ENCODE measurements at regions not wholly inside any gene's neighbourhood (a gene's known extent, or its start where the extent isn't known, plus 50 kb on each side); places are given as distances from the start of the nearest gene placed in this dataset.
"Not testable (repeated sequence)": the region's sequence is repeated elsewhere in the genome, so short reads cannot be mapped to it uniquely, and the experiment has no call there.

GRCh38 chr16:76716251-76716650, 439.1 kb downstream of the CNTNAP4 start:
- DNase-seq (ENCODE audit: low spot score), result not testable (repeated sequence)

- DNase-seq (ENCODE audit: low spot score), result no peak
Observed at GRCh38 chr16:76724181-76724580, 447.0 kb downstream of the CNTNAP4 start.

- no peak for DNase-seq (ENCODE audit: low spot score)
Observed at GRCh38 chr16:76729525-76729924, 452.3 kb downstream of the CNTNAP4 start.

GRCh38 chr16:76732894-76733293, 455.7 kb downstream of the CNTNAP4 start:
- no peak for DNase-seq (ENCODE audit: low spot score)

GRCh38 chr16:76741623-76742022, 449.4 kb upstream of the MON1B start:
- DNase-seq (ENCODE audit: low spot score), result no peak

- no peak for DNase-seq (ENCODE audit: low spot score)
Observed at GRCh38 chr16:76748461-76749348, 442.3 kb upstream of the MON1B start.

- DNase-seq (ENCODE audit: low spot score), result no peak
Observed at GRCh38 chr16:76749780-76750375, 441.1 kb upstream of the MON1B start.

- no peak for DNase-seq (ENCODE audit: low spot score)
Observed at GRCh38 chr16:76755496-76755895, 435.5 kb upstream of the MON1B start.

GRCh38 chr16:76756423-76756822, 434.6 kb upstream of the MON1B start:
- no peak for DNase-seq (ENCODE audit: low spot score)

GRCh38 chr16:76756951-76757350, 434.0 kb upstream of the MON1B start:
- DNase-seq (ENCODE audit: low spot score), result no peak

- DNase-seq (ENCODE audit: low spot score), result no peak
Observed at GRCh38 chr16:76766538-76766937, 424.5 kb upstream of the MON1B start.

GRCh38 chr16:76768316-76768715, 422.7 kb upstream of the MON1B start:
- DNase-seq (ENCODE audit: low spot score), result no peak

GRCh38 chr16:76768948-76769347, 422.0 kb upstream of the MON1B start:
- DNase-seq (ENCODE audit: low spot score), result no peak

GRCh38 chr16:76771216-76771615, 419.8 kb upstream of the MON1B start:
- no peak for DNase-seq (ENCODE audit: low spot score)

- DNase-seq (ENCODE audit: low spot score), result no peak
Observed at GRCh38 chr16:76777721-76778465, 413.1 kb upstream of the MON1B start.

GRCh38 chr16:76780556-76780955, 410.4 kb upstream of the MON1B start:
- no peak for DNase-seq (ENCODE audit: low spot score)

GRCh38 chr16:76784530-76784929, 406.5 kb upstream of the MON1B start:
- DNase-seq (ENCODE audit: low spot score), result no peak

- DNase-seq (ENCODE audit: low spot score), result no peak
Observed at GRCh38 chr16:76787394-76787793, 403.6 kb upstream of the MON1B start.

- DNase-seq (ENCODE audit: low spot score), result no peak
Observed at GRCh38 chr16:76791151-76791550, 399.8 kb upstream of the MON1B start.

GRCh38 chr16:76796416-76796815, 394.6 kb upstream of the MON1B start:
- no peak for DNase-seq (ENCODE audit: low spot score)

GRCh38 chr16:76796978-76797377, 394.0 kb upstream of the MON1B start:
- no peak for DNase-seq (ENCODE audit: low spot score)

GRCh38 chr16:76797457-76797856, 393.5 kb upstream of the MON1B start:
- DNase-seq (ENCODE audit: low spot score), result no peak

- DNase-seq (ENCODE audit: low spot score), result no peak
Observed at GRCh38 chr16:76800196-76800595, 390.8 kb upstream of the MON1B start.
